CD4-positive, alpha-beta T cell (primary cell): ENCODE measurements at regions not wholly inside any gene's neighbourhood (a gene's known extent, or its start where the extent isn't known, plus 50 kb on each side); places are given as distances from the start of the nearest gene placed in this dataset.

Experiments used
- ATAC-seq: fragments of 200-7000 bp; cut with Tn5 transposase; one replicate; pipeline ENCODE4 v1.10.0; 2022; ENCODE audit warnings: mild to moderate bottlenecking; ENCODE audit not compliant: poor library complexity
- CTCF ChIA-PET: fragments of 350-600 bp; sonication (Branson Sonifier 250); formaldehyde crosslinking; loops from one replicate; lab custom pipeline; 2021; ENCODE audit warnings: antibody characterized with exemption, inconsistent platforms; lab: Charles Lee
- POLR2A ChIA-PET: fragments of 350-600 bp; sonication (Branson Sonifier 250); formaldehyde crosslinking; loops from one replicate; lab custom pipeline; 2021; ENCODE audit warnings: antibody characterized with exemption, inconsistent platforms; lab: Charles Lee
- DNase-seq, 14 experiments: peaks; one replicate each; pipeline ENCODE4 v3.0.0-alpha.2; 2013 to 2020; ENCODE audit warnings: mixed read lengths in 2 of 14
- H3K27ac ChIP-seq, 2 donors: one replicate each; pipeline versions ENCODE4 v1.5.1 to v1.7.0; 2013; ENCODE audit warnings: low read length in 2 of 2, low read depth in 1 of 2, mild to moderate bottlenecking in 1 of 2
- H3K27me3 ChIP-seq, 2 experiments: 1 replicate in 1 of 2; 2 replicates in 1 of 2; pipeline versions ENCODE4 v1.6.1 to v1.7.0; 2013; ENCODE audit warnings: low read length in 2 of 2, control low read depth in 1 of 2, mild to moderate bottlenecking in 1 of 2, moderate library complexity in 1 of 2; ENCODE audit not compliant: insufficient read depth in 2 of 2, control insufficient read depth in 1 of 2
- H3K36me3 ChIP-seq: one replicate; pipeline ENCODE4 v1.6.1; 2013; ENCODE audit warnings: low read length, control low read depth; ENCODE audit not compliant: insufficient read depth
- H3K4me1 ChIP-seq: one replicate; pipeline ENCODE4 v1.6.1; 2013; ENCODE audit warnings: low read length, control low read depth; ENCODE audit not compliant: insufficient read depth
- H3K4me3 ChIP-seq: one replicate; pipeline ENCODE4 v1.5.1; 2013; ENCODE audit warnings: mild to moderate bottlenecking, low read length, moderate library complexity
- H3K9me3 ChIP-seq, 2 experiments: 1 replicate in 1 of 2; 2 replicates in 1 of 2; pipeline versions ENCODE4 v1.6.1 to v1.7.0; 2013; ENCODE audit warnings: low read length in 2 of 2, mild to moderate bottlenecking in 2 of 2, control low read depth in 1 of 2, moderate library complexity in 1 of 2; ENCODE audit not compliant: control insufficient read depth in 1 of 2, insufficient read depth in 1 of 2
- H3K27ac Mint-ChIP-seq: one replicate; pipeline ENCODE4 v1.8.0; 2020; ENCODE audit warnings: mixed read lengths
- H3K27me3 Mint-ChIP-seq: one replicate; pipeline ENCODE4 v1.8.0; 2021; ENCODE audit warnings: mixed read lengths
- H3K36me3 Mint-ChIP-seq: one replicate; pipeline ENCODE4 v1.8.0; 2021; ENCODE audit warnings: low read depth, mixed read lengths
- H3K4me1 Mint-ChIP-seq: one replicate; pipeline ENCODE4 v1.8.0; 2021; ENCODE audit warnings: low read depth, mixed read lengths
- H3K4me3 Mint-ChIP-seq: one replicate; pipeline ENCODE4 v1.8.0; 2020; ENCODE audit warnings: mild to moderate bottlenecking, mixed read lengths
- H3K9me3 Mint-ChIP-seq: one replicate; pipeline ENCODE4 v1.8.0; 2020; ENCODE audit warnings: mixed read lengths
- CTCF ChIP-seq: fragments of 200-600 bp; IDR thresholded peaks from one replicate; pipeline ENCODE4 v1.8.0; 2022; ENCODE audit warnings: antibody characterized with exemption, mild to moderate bottlenecking
- intact Hi-C, 2 experiments: fragments of 100-400 bp; cut with DNase I in 1 of 2; cut with micrococcal nuclease in 1 of 2; formaldehyde crosslinking; loops; one replicate each; pipeline versions ENCODE4 v1.15.1 to v1.9.0; 2023 to 2025; cut with DNase I, micrococcal nuclease

- Histone ChIP-seq H3K36me3 (no peaks in the 10 kb centered on the region), H3K9me3 (no peaks in the 10 kb centered on the region), H3K4me3 (no peak overlapping the region), H3K27me3 (peaks cover 0 to 8% of the 10 kb centered on the region in 2 experiments), H3K27ac (no peak overlapping the region), H3K4me1 (no peaks in the 10 kb centered on the region)
- Mint-ChIP-seq H3K27ac (no peak overlapping the region), H3K4me3 (no peak overlapping the region), H3K4me1 (no peaks in the 10 kb centered on the region), H3K27me3 (peaks cover 9% of the 10 kb centered on the region), H3K36me3 (no peaks in the 10 kb centered on the region), H3K9me3 (no peaks in the 10 kb centered on the region)
- POLR2A ChIA-PET: no interaction called here
- intact Hi-C loops: no loop called here
- ATAC-seq (no peak), DNase-seq (no peak)
- TF ChIP-seq CTCF: no peak
- CTCF ChIA-PET: no interaction called here
These were observed 182.1 kb upstream of the POU3F1 start for GRCh38 chr1:38228718-38229117.

GRCh38 chr1:38225745-38226144 lies 179.2 kb upstream of the POU3F1 start:
- DNase-seq: no peak
- no peaks in the 10 kb centered on the region for H3K4me1 Mint-ChIP-seq
- TF ChIP-seq CTCF: no peak
- H3K4me3 ChIP-seq: no peak overlapping the region
- H3K36me3 ChIP-seq: no peaks in the 10 kb centered on the region
- H3K27ac Mint-ChIP-seq: no peak overlapping the region
- H3K9me3 ChIP-seq: no peaks in the 10 kb centered on the region
- H3K4me1 ChIP-seq: no peaks in the 10 kb centered on the region
- CTCF ChIA-PET: no interaction called here
- no peak overlapping the region for H3K27ac ChIP-seq
- no peaks in the 10 kb centered on the region for H3K36me3 Mint-ChIP-seq
- no peak for ATAC-seq
- intact Hi-C loops: no loop called here
- H3K27me3 ChIP-seq: peaks cover 0 to 16% of the 10 kb centered on the region in 2 experiments
- H3K27me3 Mint-ChIP-seq: peaks cover 13% of the 10 kb centered on the region
- H3K9me3 Mint-ChIP-seq: no peaks in the 10 kb centered on the region
- POLR2A ChIA-PET: no interaction called here
- H3K4me3 Mint-ChIP-seq: no peak overlapping the region

GRCh38 chr1:38223391-38223790 lies 176.8 kb upstream of the POU3F1 start:
- Mint-ChIP-seq H3K27ac (no peak overlapping the region), H3K4me3 (no peak overlapping the region), H3K27me3 (peaks cover 21% of the 10 kb centered on the region), H3K4me1 (no peaks in the 10 kb centered on the region), H3K9me3 (no peaks in the 10 kb centered on the region), H3K36me3 (no peaks in the 10 kb centered on the region)
- peaks cover 4 to 8% of the 10 kb centered on the region in 2 experiments for H3K27me3 ChIP-seq
- H3K27ac ChIP-seq: no peak overlapping the region
- no peak for TF ChIP-seq CTCF
- H3K9me3 ChIP-seq: no peaks in the 10 kb centered on the region
- intact Hi-C loops: no loop called here
- no peak for ATAC-seq
- ChIA-PET CTCF (no interaction called here), POLR2A (no interaction called here)
- no peaks in the 10 kb centered on the region for H3K4me1 ChIP-seq
- DNase-seq: no peak
- no peaks in the 10 kb centered on the region for H3K36me3 ChIP-seq
- no peak overlapping the region for H3K4me3 ChIP-seq
